Uterus (tissue), 2 donors: ENCODE measurements at regions not wholly inside any gene's neighbourhood (a gene's known extent, or its start where the extent isn't known, plus 50 kb on each side); places are given as distances from the start of the nearest gene placed in this dataset.

Source experiments
- CTCF ChIP-seq, 4 experiments: fragments of 200-600 bp in 2 of 4; fragments of 450-650 bp in 2 of 4; sonication (generic) in 2 of 4; IDR thresholded peaks; one replicate each; pipeline ENCODE4 v1.5.1; 2016 to 2019; ENCODE audit warnings: antibody characterized with exemption in 4 of 4, mild to moderate bottlenecking in 2 of 4, moderate library complexity in 1 of 4
- POLR2A ChIP-seq, 2 donors: fragments of 450-650 bp; IDR thresholded peaks; one replicate each; pipeline ENCODE4 v1.6.1; 2016; ENCODE audit warnings: antibody characterized with exemption in 2 of 2, mild to moderate bottlenecking in 1 of 2, moderate library complexity in 1 of 2

- TF ChIP-seq CTCF (IDR thresholded peaks at IDR 0.05) (no peak), POLR2A (IDR thresholded peaks at IDR 0.05) (no peak)
Observed at GRCh38 chr1:103942029-103942428, 192.3 kb downstream of the AMY1C start.
